HepG2 (cell line): ENCODE measurements at regions not wholly inside any gene's neighbourhood (a gene's known extent, or its start where the extent isn't known, plus 50 kb on each side); places are given as distances from the start of the nearest gene placed in this dataset.

Experiments used
- HBP1 ChIP-seq: IDR thresholded peaks from 2 replicates; pipeline ENCODE4 v1.6.1; 2016; ENCODE audit warnings: low read depth, control low read depth
- MXI1 ChIP-seq: IDR thresholded peaks from 3 replicates; pipeline ENCODE4 v1.6.1; 2012; ENCODE audit warnings: low read depth, low read length, inconsistent platforms, borderline replicate concordance
- RXRB ChIP-seq: IDR thresholded peaks from 2 replicates; pipeline ENCODE4 v1.6.1; 2016; ENCODE audit warnings: borderline replicate concordance, missing genetic modification reagents, missing compliant biosample characterization
- SIN3A ChIP-seq: IDR thresholded peaks from 2 replicates; pipeline ENCODE4 v1.6.1; 2011; ENCODE audit warnings: low read depth, mild to moderate bottlenecking, control low read depth, low read length, borderline replicate concordance
- SRF ChIP-seq: IDR thresholded peaks from 2 replicates; pipeline ENCODE4 v1.6.1; 2011; ENCODE audit warnings: mild to moderate bottlenecking, low read depth, low read length, moderate library complexity
- ZNF333 ChIP-seq: sonication (generic); formaldehyde crosslinking; IDR thresholded peaks from 2 replicates; pipeline ENCODE4 v1.4.0; 2020; ENCODE audit warnings: mild to moderate bottlenecking, missing genetic modification reagents, borderline replicate concordance

- no peak for TF ChIP-seq SRF
- TF ChIP-seq MXI1, result no peak
- no peak for TF ChIP-seq ZNF333
- no peak for TF ChIP-seq HBP1 (CRISPR knock-in tag)
- TF ChIP-seq RXRB (CRISPR knock-in tag), result no peak
- no peak for TF ChIP-seq SIN3A
Observed at GRCh38 chrX:16517039-16517605, 132.8 kb upstream of the S100G start.
